Liver (tissue), 7 donors: ENCODE measurements at regions not wholly inside any gene's neighbourhood (a gene's known extent, or its start where the extent isn't known, plus 50 kb on each side); places are given as distances from the start of the nearest gene placed in this dataset.

Source experiments
- DNase-seq: peaks from one replicate; pipeline ENCODE4 v3.0.0-alpha.2; 2017; ENCODE audit warnings: low spot score
- H3K27ac ChIP-seq, 2 donors: one replicate each; pipeline ENCODE4 v1.7.0; 2013; ENCODE audit warnings: inconsistent platforms in 2 of 2, low read length in 2 of 2, control low read depth in 1 of 2, low read depth in 1 of 2, mild to moderate bottlenecking in 1 of 2
- H3K27me3 ChIP-seq, 4 donors: one replicate each; pipeline versions ENCODE4 v1.6.1 to v1.7.0; 2013; ENCODE audit warnings: low read length in 3 of 4, inconsistent platforms in 1 of 4, mild to moderate bottlenecking in 1 of 4, moderate library complexity in 1 of 4; ENCODE audit not compliant: control insufficient read depth in 4 of 4, insufficient read depth in 4 of 4
- H3K36me3 ChIP-seq, 4 donors: one replicate each; pipeline versions ENCODE4 v1.6.1 to v1.7.0; 2013; ENCODE audit warnings: low read length in 3 of 4, mild to moderate bottlenecking in 3 of 4, low read depth in 1 of 4, moderate library complexity in 1 of 4; ENCODE audit not compliant: control insufficient read depth in 4 of 4, insufficient read depth in 3 of 4
- H3K4me1 ChIP-seq, 4 donors: one replicate each; pipeline versions ENCODE4 v1.6.1 to v1.7.0; 2013; ENCODE audit warnings: low read length in 3 of 4, mild to moderate bottlenecking in 3 of 4, moderate library complexity in 1 of 4; ENCODE audit not compliant: control insufficient read depth in 4 of 4, insufficient read depth in 4 of 4
- H3K4me3 ChIP-seq, 3 donors: one replicate each; pipeline versions ENCODE4 v1.6.1 to v1.7.0; 2013; ENCODE audit warnings: low read length in 3 of 3, control low read depth in 1 of 3, low read depth in 1 of 3, mild to moderate bottlenecking in 1 of 3
- H3K9ac ChIP-seq, 2 donors: one replicate each; pipeline ENCODE4 v1.7.0; 2013; ENCODE audit warnings: low read length in 2 of 2, mild to moderate bottlenecking in 2 of 2, moderate library complexity in 2 of 2, control low read depth in 1 of 2, low read depth in 1 of 2
- H3K9me3 ChIP-seq, 4 donors: one replicate each; pipeline versions ENCODE4 v1.6.1 to v1.7.0; 2013; ENCODE audit warnings: low read length in 3 of 4; ENCODE audit not compliant: control insufficient read depth in 4 of 4
- FOXA1 ChIP-seq: IDR thresholded peaks from 2 replicates; pipeline ENCODE4 v1.6.1; 2016; ENCODE audit warnings: antibody characterized with exemption
- FOXA2 ChIP-seq: IDR thresholded peaks from 2 replicates; pipeline ENCODE4 v1.6.1; 2016; ENCODE audit warnings: antibody characterized with exemption
- HNF4A ChIP-seq, 2 donors: conservative IDR thresholded peaks; 2 replicates each; pipeline ENCODE4 v1.6.1; 2016; ENCODE audit warnings: antibody characterized with exemption in 2 of 2, mild to moderate bottlenecking in 2 of 2
- JUND ChIP-seq, 2 donors: IDR thresholded peaks; 2 replicates each; pipeline ENCODE4 v1.6.1; 2016; ENCODE audit warnings: antibody characterized with exemption in 2 of 2
- MAX ChIP-seq: IDR thresholded peaks from 2 replicates; pipeline ENCODE4 v1.6.1; 2016; ENCODE audit warnings: antibody characterized with exemption
- NR2F2 ChIP-seq: IDR thresholded peaks from 2 replicates; pipeline ENCODE4 v1.6.1; 2016; ENCODE audit warnings: antibody characterized with exemption
- RAD21 ChIP-seq, 2 donors: IDR thresholded peaks; 2 replicates each; pipeline ENCODE4 v1.6.1; 2016; ENCODE audit warnings: antibody characterized with exemption in 2 of 2, mild to moderate bottlenecking in 2 of 2
- RXRA ChIP-seq, 2 donors: IDR thresholded peaks; 2 replicates each; pipeline ENCODE4 v1.6.1; 2017 to 2018; ENCODE audit warnings: antibody characterized with exemption in 2 of 2, mild to moderate bottlenecking in 1 of 2
- SP1 ChIP-seq: IDR thresholded peaks from 2 replicates; pipeline ENCODE4 v1.6.1; 2018; ENCODE audit warnings: antibody characterized with exemption, mild to moderate bottlenecking
- TAF1 ChIP-seq: conservative IDR thresholded peaks from 2 replicates; pipeline ENCODE4 v1.6.1; 2016; ENCODE audit warnings: antibody characterized with exemption, mild to moderate bottlenecking
- YY1 ChIP-seq: IDR thresholded peaks from 2 replicates; pipeline ENCODE4 v1.6.1; 2016; ENCODE audit warnings: antibody characterized with exemption, mild to moderate bottlenecking
- ZBTB33 ChIP-seq: IDR thresholded peaks from 2 replicates; pipeline ENCODE4 v1.6.1; 2016; ENCODE audit warnings: antibody characterized with exemption
- WGBS: extraction: QIAGEN DNeasy Blood & Tissue Kit; methylation state at CpG from one replicate; pipeline ENCODE4 v1.1.7; 2013; 5-methylcytosine and 5-hydroxymethylcytosine counted together
- TF ChIP-seq, protein P1 (sequence below): IDR thresholded peaks from 2 replicates; pipeline ENCODE4 v1.6.1; 2016; ENCODE audit warnings: antibody characterized with exemption
- donor health status: healthy.
- donor health status: healthy.
- donor health status: healthy.
- donor health status: healthy.

- Histone ChIP-seq H3K4me1 (peaks cover 0 to 1% (median 0%) of the 10 kb centered on the region in 4 donors), H3K9me3 (no peaks in the 10 kb centered on the region), H3K36me3 (no peaks in the 10 kb centered on the region), H3K4me3 (no peak overlapping the region), H3K9ac (no peak overlapping the region), H3K27ac (no peak overlapping the region), H3K27me3 (no peaks in the 10 kb centered on the region)
- 83% methylated on average over 5 of the region's 5 CpGs for WGBS
- TF ChIP-seq FOXA2: no peak
- TF ChIP-seq RAD21 (IDR thresholded peaks at IDR 0.05): no peak
- DNase-seq: no peak
Observed at GRCh38 chr15:36361351-36361870, 218.0 kb upstream of the CDIN1 start.

DNA sequence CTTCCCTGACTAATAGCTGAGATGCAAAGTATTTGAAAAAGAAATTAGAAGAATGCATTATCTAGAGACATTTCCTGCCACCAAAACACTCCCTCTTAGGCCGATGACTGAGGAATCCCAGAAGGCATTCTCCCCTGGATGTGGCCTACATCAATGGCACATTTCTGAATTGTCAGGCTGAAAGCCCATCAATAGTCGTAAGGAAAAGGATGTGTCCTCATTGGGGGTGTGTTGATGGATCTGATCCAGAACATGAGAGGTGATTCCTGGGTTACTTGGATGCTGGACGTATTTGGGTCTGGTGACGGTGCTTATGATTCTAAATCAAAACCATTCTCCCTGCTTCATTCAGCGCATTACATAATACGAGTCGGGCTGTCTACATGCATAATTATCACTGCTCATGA is 216.9 kb upstream of the CDIN1 start:
- WGBS: 80% methylated on average over 7 of the region's 7 CpGs
- DNase-seq: no peak
- TF ChIP-seq YY1: no peak
- no peak for TF ChIP-seq SP1
- TF ChIP-seq JUND (IDR thresholded peaks at IDR 0.05): no peak
- no peak for TF ChIP-seq RAD21 (IDR thresholded peaks at IDR 0.05)
- no peak for TF ChIP-seq MAX
- no peak for TF ChIP-seq ZBTB33
- TF ChIP-seq FOXA1: no peak
- TF ChIP-seq, protein P1, sequence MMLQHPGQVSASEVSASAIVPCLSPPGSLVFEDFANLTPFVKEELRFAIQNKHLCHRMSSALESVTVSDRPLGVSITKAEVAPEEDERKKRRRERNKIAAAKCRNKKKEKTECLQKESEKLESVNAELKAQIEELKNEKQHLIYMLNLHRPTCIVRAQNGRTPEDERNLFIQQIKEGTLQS: no peak
- TF ChIP-seq RXRA (IDR thresholded peaks at IDR 0.05): no peak
- TF ChIP-seq NR2F2: no peak
- no peak for TF ChIP-seq TAF1
- no peaks in the 10 kb centered on the region for H3K9me3 ChIP-seq
- H3K9ac ChIP-seq: no peak overlapping the region
- no peak overlapping the region for H3K4me3 ChIP-seq
- no peaks in the 10 kb centered on the region for H3K27me3 ChIP-seq
- H3K27ac ChIP-seq: no peak overlapping the region
- no peaks in the 10 kb centered on the region for H3K4me1 ChIP-seq
- no peaks in the 10 kb centered on the region for H3K36me3 ChIP-seq

DNA sequence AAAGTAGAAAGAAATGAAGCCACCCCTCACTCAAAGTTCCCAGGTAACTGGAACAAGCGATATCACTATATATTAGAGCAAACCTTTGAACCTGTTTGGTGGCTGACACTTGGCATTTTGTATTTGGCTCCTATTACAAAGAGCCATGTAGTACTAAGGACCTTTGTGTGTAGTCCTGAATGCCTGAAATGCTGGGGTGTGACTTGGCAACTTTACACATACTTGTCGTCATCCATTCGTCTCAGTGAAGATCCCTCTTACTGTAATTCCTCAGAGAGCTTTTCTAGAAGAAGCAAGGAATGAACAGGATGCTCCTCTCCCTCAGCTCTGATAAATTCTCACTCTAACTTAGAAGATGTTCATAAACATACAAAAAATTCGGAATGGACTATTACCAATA is 216.1 kb upstream of the CDIN1 start:
- H3K9me3 ChIP-seq: no peaks in the 10 kb centered on the region
- 67% methylated on average over 4 of the region's 4 CpGs for WGBS
- no peak overlapping the region for H3K9ac ChIP-seq
- no peak for TF ChIP-seq MAX
- TF ChIP-seq HNF4A (conservative IDR thresholded peaks at IDR 0.05): no peak
- TF ChIP-seq FOXA2: no peak
- TF ChIP-seq JUND (IDR thresholded peaks at IDR 0.05): no peak
- H3K36me3 ChIP-seq: no peaks in the 10 kb centered on the region
- no peaks in the 10 kb centered on the region for H3K27me3 ChIP-seq
- H3K4me3 ChIP-seq: no peak overlapping the region
- H3K4me1 ChIP-seq: no peaks in the 10 kb centered on the region
- DNase-seq: no peak
- H3K27ac ChIP-seq: no peak overlapping the region
